ENCODE measurements at regions not wholly inside any gene's neighbourhood (a gene's known extent, or its start where the extent isn't known, plus 50 kb on each side); places are given as distances from the start of the nearest gene placed in this dataset.

GRCh38 chr5:38783011-38783561 is 62.7 kb upstream of the OSMR start:
- TF ChIP-seq CTCF (IDR thresholded peaks at IDR 0.05): no peak
- TF ChIP-seq POLR2A (IDR thresholded peaks at IDR 0.05): no peak

Data from right lobe of liver (tissue), 4 donors.